Breast epithelium (tissue), 4 donors: ENCODE measurements at regions not wholly inside any gene's neighbourhood (a gene's known extent, or its start where the extent isn't known, plus 50 kb on each side); places are given as distances from the start of the nearest gene placed in this dataset.

Experiments
- DNase-seq, 2 donors: peaks; one replicate each; pipeline ENCODE4 v3.0.0-alpha.2; 2019; ENCODE audit warnings: low spot score in 2 of 2
- H3K27ac ChIP-seq, 2 donors: fragments of 200-600 bp; sonication (generic) in 1 of 2; one replicate each; pipeline ENCODE4 v1.5.1; 2016 to 2019; ENCODE audit warnings: mild to moderate bottlenecking in 1 of 2
- H3K27me3 ChIP-seq, 2 donors: fragments of 200-600 bp; sonication (generic) in 1 of 2; one replicate each; pipeline versions ENCODE4 v1.5.1 to v1.6.0; 2017 to 2019; ENCODE audit warnings: control low read depth in 1 of 2, mild to moderate bottlenecking in 1 of 2
- H3K36me3 ChIP-seq: fragments of 200-600 bp; one replicate; pipeline ENCODE4 v1.5.1; 2019
- H3K4me1 ChIP-seq, 2 donors: fragments of 200-600 bp; sonication (generic); one replicate each; pipeline ENCODE4 v1.5.1; 2016 to 2019; ENCODE audit warnings: control low read depth in 1 of 2
- H3K4me3 ChIP-seq, 3 donors: fragments of 200-600 bp; sonication (generic); 1 replicate in 2 of 3; 2 replicates in 1 of 3; pipeline ENCODE4 v1.5.1; 2016 to 2019; ENCODE audit warnings: mild to moderate bottlenecking in 3 of 3, moderate library complexity in 2 of 3
- H3K9me3 ChIP-seq, 2 donors: fragments of 200-600 bp; sonication (generic) in 1 of 2; one replicate each; pipeline ENCODE4 v1.5.1; 2016 to 2019; ENCODE audit warnings: control low read depth in 1 of 2
- POLR2A ChIP-seq: fragments of 450-650 bp; IDR thresholded peaks from one replicate; pipeline ENCODE4 v1.6.1; 2016; ENCODE audit warnings: antibody characterized with exemption, mild to moderate bottlenecking, moderate library complexity
- POLR2AphosphoS5 ChIP-seq, 3 donors: sonication (generic); formaldehyde crosslinking; IDR thresholded peaks; one replicate each; pipeline ENCODE4 v1.6.1; 2017; ENCODE audit warnings: antibody characterized with exemption in 3 of 3
- intact Hi-C: fragments of 100-400 bp; cut with DNase I; formaldehyde crosslinking; loops from one replicate; pipeline ENCODE4 v1.15.1; 2023; ENCODE audit warnings: low total_unique reads
- TF ChIP-seq, protein P1 (sequence below), 3 donors: fragments of 450-650 bp; IDR thresholded peaks; one replicate each; pipeline ENCODE4 v1.5.1; 2016 to 2017; ENCODE audit warnings: antibody characterized with exemption in 3 of 3, mild to moderate bottlenecking in 3 of 3, moderate library complexity in 3 of 3

DNA sequence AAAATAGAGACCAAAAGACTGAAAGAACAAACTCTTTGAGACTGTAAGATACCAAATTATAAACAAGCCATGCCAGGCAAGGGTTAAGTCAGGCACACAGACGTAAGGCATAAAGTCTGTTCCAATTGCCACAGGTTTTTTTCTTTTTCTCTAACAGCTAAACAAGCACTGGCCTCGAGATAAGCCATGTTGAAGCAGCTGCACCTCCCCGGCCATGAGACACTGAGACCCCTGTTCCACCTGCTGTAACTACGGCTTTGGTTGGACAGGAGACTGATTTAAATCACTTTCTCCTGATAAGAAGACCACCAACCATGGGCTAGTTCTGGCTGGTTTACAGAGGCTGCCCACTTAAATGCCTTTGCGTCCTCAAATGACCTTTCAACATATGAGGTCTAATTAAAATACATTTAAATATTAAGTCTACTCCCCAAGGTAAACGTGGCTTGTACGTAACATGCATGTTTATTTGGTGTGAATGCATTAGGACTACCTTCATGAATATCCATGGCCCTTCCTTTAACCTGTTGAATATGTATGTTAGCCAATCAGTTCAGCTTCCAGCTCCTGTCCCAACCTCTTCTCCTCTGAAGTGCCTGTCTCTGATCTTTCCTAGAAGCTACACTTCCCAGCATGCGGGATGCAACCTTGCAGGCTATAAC, 117.2 kb downstream of the CMPK2 start:
- no peaks in the 10 kb centered on the region for H3K9me3 ChIP-seq
- intact Hi-C loops: no loop called here
- H3K4me1 ChIP-seq: no peaks in the 10 kb centered on the region
- DNase-seq: no peak
- no peak overlapping the region for H3K4me3 ChIP-seq
- no peaks in the 10 kb centered on the region for H3K27me3 ChIP-seq
- no peak overlapping the region for H3K27ac ChIP-seq
- TF ChIP-seq POLR2A: no peak
- TF ChIP-seq, protein P1, sequence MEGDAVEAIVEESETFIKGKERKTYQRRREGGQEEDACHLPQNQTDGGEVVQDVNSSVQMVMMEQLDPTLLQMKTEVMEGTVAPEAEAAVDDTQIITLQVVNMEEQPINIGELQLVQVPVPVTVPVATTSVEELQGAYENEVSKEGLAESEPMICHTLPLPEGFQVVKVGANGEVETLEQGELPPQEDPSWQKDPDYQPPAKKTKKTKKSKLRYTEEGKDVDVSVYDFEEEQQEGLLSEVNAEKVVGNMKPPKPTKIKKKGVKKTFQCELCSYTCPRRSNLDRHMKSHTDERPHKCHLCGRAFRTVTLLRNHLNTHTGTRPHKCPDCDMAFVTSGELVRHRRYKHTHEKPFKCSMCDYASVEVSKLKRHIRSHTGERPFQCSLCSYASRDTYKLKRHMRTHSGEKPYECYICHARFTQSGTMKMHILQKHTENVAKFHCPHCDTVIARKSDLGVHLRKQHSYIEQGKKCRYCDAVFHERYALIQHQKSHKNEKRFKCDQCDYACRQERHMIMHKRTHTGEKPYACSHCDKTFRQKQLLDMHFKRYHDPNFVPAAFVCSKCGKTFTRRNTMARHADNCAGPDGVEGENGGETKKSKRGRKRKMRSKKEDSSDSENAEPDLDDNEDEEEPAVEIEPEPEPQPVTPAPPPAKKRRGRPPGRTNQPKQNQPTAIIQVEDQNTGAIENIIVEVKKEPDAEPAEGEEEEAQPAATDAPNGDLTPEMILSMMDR (IDR thresholded peaks at IDR 0.05): no peak
- TF ChIP-seq POLR2AphosphoS5 (IDR thresholded peaks at IDR 0.05): no peak
- no peaks in the 10 kb centered on the region for H3K36me3 ChIP-seq

DNA sequence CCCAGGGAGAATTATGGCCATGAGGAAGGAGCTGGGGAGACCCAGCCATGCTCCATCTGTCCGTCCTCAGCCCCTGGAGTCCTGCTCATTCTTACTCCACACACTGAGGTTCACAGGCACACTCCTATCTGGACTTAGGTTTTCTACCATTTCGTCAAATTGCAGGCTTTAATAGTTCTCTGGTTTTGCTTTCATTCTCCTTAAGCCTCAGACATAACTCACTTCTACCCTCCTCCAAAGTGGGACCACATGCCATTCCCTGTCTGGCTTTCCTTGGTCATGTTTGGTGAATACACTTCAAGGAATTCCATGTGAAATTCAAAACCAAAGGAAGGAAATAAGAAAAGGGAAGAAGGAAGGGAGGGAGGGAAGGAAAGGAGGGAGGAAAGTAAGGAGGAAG, 115.7 kb downstream of the CMPK2 start:
- TF ChIP-seq POLR2A (no peak), POLR2AphosphoS5 (IDR thresholded peaks at IDR 0.05) (no peak)
- TF ChIP-seq, protein P1 (IDR thresholded peaks at IDR 0.05): no peak
- no peak overlapping the region for H3K4me3 ChIP-seq

DNA sequence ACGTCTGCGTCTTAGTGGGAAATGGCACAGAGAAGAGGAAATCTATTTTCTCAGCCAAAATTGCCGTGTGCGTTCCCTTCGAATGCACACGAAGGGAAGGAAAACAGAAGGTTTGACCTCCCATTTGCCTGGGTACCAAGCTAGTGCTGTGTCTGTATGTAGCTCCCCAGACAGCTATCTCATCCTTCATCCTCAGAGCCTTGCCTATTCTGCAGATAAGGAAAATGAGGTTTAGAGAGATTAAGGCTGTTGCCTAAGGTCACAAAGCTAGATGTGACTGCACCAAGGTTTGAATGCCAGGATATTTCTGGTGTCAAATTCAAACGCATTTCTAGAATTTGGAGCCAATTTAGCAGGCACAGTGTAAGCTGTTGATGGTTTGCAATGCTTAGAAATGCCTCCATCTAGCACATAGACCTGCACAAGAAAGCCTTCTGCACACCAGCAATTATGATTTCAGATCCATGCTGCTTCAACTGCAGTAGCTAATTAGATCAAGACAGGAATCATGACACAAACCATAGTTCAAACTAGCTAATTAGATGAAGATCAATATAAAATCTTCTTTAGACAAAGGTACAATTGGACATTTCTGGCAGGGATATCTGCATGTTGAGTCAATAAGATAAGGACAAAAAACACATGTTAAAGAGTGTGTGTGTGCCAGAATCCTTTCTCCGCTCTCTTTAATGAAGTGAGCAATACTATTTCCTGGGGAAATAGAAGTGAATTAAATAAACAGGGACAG, 115.1 kb downstream of the CMPK2 start:
- Histone ChIP-seq H3K27ac (no peak overlapping the region), H3K4me3 (no peak overlapping the region), H3K9me3 (no peaks in the 10 kb centered on the region), H3K27me3 (no peaks in the 10 kb centered on the region), H3K4me1 (no peaks in the 10 kb centered on the region), H3K36me3 (no peaks in the 10 kb centered on the region)
- no peak for DNase-seq
- intact Hi-C loops: no loop called here
- TF ChIP-seq POLR2AphosphoS5 (IDR thresholded peaks at IDR 0.05) (no peak), POLR2A (no peak)
- TF ChIP-seq, protein P1 (IDR thresholded peaks at IDR 0.05): no peak

More for the DNA sequence above, 115.7 kb downstream of the CMPK2 start:
- intact Hi-C loops: no loop called here
- no peak for DNase-seq
- no peaks in the 10 kb centered on the region for H3K36me3 ChIP-seq
- no peaks in the 10 kb centered on the region for H3K9me3 ChIP-seq
- H3K27ac ChIP-seq: no peak overlapping the region
- no peaks in the 10 kb centered on the region for H3K4me1 ChIP-seq
- H3K27me3 ChIP-seq: no peaks in the 10 kb centered on the region

DNA sequence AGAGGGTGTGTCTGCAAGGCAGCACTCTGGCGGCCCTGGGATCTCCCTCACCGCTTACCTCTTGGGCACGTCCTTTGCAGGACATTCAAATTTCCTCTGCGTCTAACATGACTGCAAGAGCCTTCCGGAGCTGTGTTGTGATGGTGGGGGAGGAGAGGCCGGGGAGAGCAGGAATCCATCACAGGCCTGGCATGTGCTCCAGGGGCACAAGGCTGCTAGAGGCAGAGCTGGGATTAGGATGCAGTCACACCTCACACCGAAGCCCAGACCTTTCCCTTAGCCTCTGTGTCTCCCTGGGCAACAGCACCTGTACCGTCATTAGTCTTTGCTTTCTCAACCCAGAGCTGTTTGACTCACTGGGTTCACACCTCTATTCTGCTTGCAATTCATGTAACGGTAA, 111.3 kb downstream of the CMPK2 start:
- Histone ChIP-seq H3K9me3 (no peaks in the 10 kb centered on the region), H3K27me3 (peaks cover 0 to 5% of the 10 kb centered on the region in 2 donors), H3K4me3 (no peak overlapping the region), H3K36me3 (no peaks in the 10 kb centered on the region), H3K27ac (no peak overlapping the region), H3K4me1 (no peaks in the 10 kb centered on the region)
- intact Hi-C loops: no loop called here
- no peak for DNase-seq
- TF ChIP-seq POLR2A: no peak

DNA sequence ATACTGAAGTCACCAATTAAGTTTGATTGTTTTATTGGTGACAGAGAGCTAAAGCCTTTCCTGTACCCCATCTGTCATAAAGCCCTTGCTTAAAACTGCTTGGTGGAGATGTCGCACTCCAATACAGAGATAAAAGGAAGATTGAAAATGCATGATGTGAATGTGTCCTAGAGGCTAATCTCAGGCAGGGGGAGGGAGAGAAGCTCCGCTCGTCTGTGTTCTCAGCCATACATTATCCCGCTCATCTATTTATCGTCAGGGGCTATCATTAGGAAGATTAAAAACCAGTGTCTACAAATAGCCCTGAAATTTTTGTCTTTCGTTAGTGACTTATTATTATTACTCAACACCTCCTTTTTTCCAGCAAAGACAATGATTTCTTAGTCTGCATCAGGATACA, 110.3 kb downstream of the CMPK2 start:
- Histone ChIP-seq H3K27ac (no peak overlapping the region), H3K4me3 (no peak overlapping the region), H3K9me3 (no peaks in the 10 kb centered on the region), H3K4me1 (no peaks in the 10 kb centered on the region), H3K36me3 (no peaks in the 10 kb centered on the region), H3K27me3 (peaks cover 0 to 5% of the 10 kb centered on the region in 2 donors)
- DNase-seq: no peak
- TF ChIP-seq POLR2A (no peak), POLR2AphosphoS5 (IDR thresholded peaks at IDR 0.05) (no peak)
- TF ChIP-seq, protein P1 (IDR thresholded peaks at IDR 0.05): no peak
- intact Hi-C loops: no loop called here
